ENCODE measurements at regions not wholly inside any gene's neighbourhood (a gene's known extent, or its start where the extent isn't known, plus 50 kb on each side); places are given as distances from the start of the nearest gene placed in this dataset.

GRCh38 chr4:96744676-96745075 lies 904.8 kb downstream of the PDHA2 start:
- no peaks in the 10 kb centered on the region for H3K36me3 ChIP-seq (replicated peaks in 1 of 2; ENCODE audit: insufficient read depth in 1 of 2, low read depth in 2 of 2)
- no peak for TF ChIP-seq POLR2A (IDR thresholded peaks at IDR 0.05)
- TF ChIP-seq CTCF (IDR thresholded peaks at IDR 0.05): no peak
- H3K4me1 ChIP-seq: no peaks in the 10 kb centered on the region
- H3K4me3 ChIP-seq: no peak overlapping the region
- DNase-seq: no peak
- no peaks in the 10 kb centered on the region for H3K27me3 ChIP-seq
- H3K27ac ChIP-seq: no peak overlapping the region
- intact Hi-C loops (cut with DNase I): no loop called here
- H3K9me3 ChIP-seq: no peaks in the 10 kb centered on the region
- ATAC-seq: no peak

GRCh38 chr4:96753216-96753615 lies 913.3 kb downstream of the PDHA2 start:
- ATAC-seq (no peak), DNase-seq (no peak)
- no peaks in the 10 kb centered on the region for H3K27me3 ChIP-seq
- 15 to 50% methylated on average over 1 of the region's 1 CpG for WGBS, 2 donors
- H3K9me3 ChIP-seq: no peaks in the 10 kb centered on the region
- TF ChIP-seq CTCF (IDR thresholded peaks at IDR 0.05) (no peak), POLR2A (IDR thresholded peaks at IDR 0.05) (no peak)
- no peaks in the 10 kb centered on the region for H3K36me3 ChIP-seq (replicated peaks in 1 of 2; ENCODE audit: insufficient read depth in 1 of 2, low read depth in 2 of 2)
- no peak overlapping the region for H3K27ac ChIP-seq
- intact Hi-C loops (cut with DNase I): no loop called here
- no peak overlapping the region for H3K4me3 ChIP-seq
- no peaks in the 10 kb centered on the region for H3K4me1 ChIP-seq

- no peak overlapping the region for H3K4me3 ChIP-seq
- no peaks in the 10 kb centered on the region for H3K36me3 ChIP-seq (replicated peaks in 1 of 2; ENCODE audit: insufficient read depth in 1 of 2, low read depth in 2 of 2)
- WGBS, 2 donors: 30 to 34% methylated on average over 3 of the region's 3 CpGs
- H3K9me3 ChIP-seq: no peaks in the 10 kb centered on the region
- no peaks in the 10 kb centered on the region for H3K4me1 ChIP-seq
- H3K27ac ChIP-seq: no peak overlapping the region
- no peak for DNase-seq
- no peaks in the 10 kb centered on the region for H3K27me3 ChIP-seq
- ATAC-seq: no peak
- no peak for TF ChIP-seq POLR2A (IDR thresholded peaks at IDR 0.05)
- TF ChIP-seq CTCF (IDR thresholded peaks at IDR 0.05): no peak
- intact Hi-C loops (cut with DNase I): no loop called here
Observed at GRCh38 chr4:96755569-96756484, 915.9 kb downstream of the PDHA2 start.

- Histone ChIP-seq H3K4me1 (no peaks in the 10 kb centered on the region), H3K36me3 (replicated peaks in 1 of 2; ENCODE audit: insufficient read depth in 1 of 2, low read depth in 2 of 2) (no peaks in the 10 kb centered on the region), H3K4me3 (no peak overlapping the region), H3K27me3 (no peaks in the 10 kb centered on the region), H3K27ac (no peak overlapping the region), H3K9me3 (no peaks in the 10 kb centered on the region)
- no peak for TF ChIP-seq POLR2A (IDR thresholded peaks at IDR 0.05)
- TF ChIP-seq CTCF (IDR thresholded peaks at IDR 0.05): no peak
- no peak for ATAC-seq
- no peak for DNase-seq
- intact Hi-C loops (cut with DNase I): no loop called here
- WGBS, 2 donors: 78 to 81% methylated on average over 1 of the region's 1 CpG
Observed at GRCh38 chr4:96756584-96756983, 916.7 kb downstream of the PDHA2 start.

GRCh38 chr4:96763546-96763945 lies 923.7 kb downstream of the PDHA2 start:
- no peak for TF ChIP-seq CTCF (IDR thresholded peaks at IDR 0.05)
- no peak for TF ChIP-seq POLR2A (IDR thresholded peaks at IDR 0.05)
- no peak overlapping the region for H3K27ac ChIP-seq
- intact Hi-C loops (cut with DNase I): no loop called here
- ATAC-seq: no peak
- no peaks in the 10 kb centered on the region for H3K4me1 ChIP-seq
- WGBS, 2 donors: 79% methylated on average over 3 of the region's 3 CpGs
- no peaks in the 10 kb centered on the region for H3K36me3 ChIP-seq (replicated peaks in 1 of 2; ENCODE audit: insufficient read depth in 1 of 2, low read depth in 2 of 2)
- DNase-seq: no peak
- H3K9me3 ChIP-seq: no peaks in the 10 kb centered on the region
- no peak overlapping the region for H3K4me3 ChIP-seq
- no peaks in the 10 kb centered on the region for H3K27me3 ChIP-seq

Measured in body of pancreas (tissue), 4 donors.